ENCODE measurements at regions not wholly inside any gene's neighbourhood (a gene's known extent, or its start where the extent isn't known, plus 50 kb on each side); places are given as distances from the start of the nearest gene placed in this dataset.

DNA sequence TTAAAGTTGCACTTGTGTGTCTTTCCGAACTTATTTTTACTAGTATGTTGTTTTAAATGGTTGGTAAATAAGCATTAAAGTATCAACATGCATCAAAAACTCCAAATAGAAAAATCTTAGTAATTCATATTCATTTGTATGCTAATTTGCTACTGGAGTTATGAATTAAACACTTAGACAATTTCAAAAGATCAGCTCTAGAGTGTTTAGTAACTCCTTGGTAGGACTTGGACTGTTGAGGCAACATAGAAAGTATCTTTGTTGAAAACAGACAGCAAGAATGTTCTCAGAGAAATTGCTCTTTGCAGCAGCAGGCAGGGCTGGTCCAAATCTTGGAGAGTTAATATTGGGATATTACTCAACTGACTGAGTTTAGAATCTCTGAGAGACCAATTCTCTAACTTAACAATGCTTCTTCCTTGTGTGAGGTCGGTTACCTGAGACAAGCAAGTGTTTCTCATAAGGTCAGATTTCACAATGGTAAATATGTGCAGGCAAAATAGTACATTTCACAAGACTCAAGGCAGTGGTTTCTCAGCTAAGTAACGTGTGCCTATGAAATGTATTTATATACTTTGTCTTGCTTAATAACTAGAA is 147.8 kb upstream of the IL12A start:
- DNase-seq (ENCODE audit: low read depth in 2 of 2): peak in 1 of 2 donors; percentile 69
- H2AFZ ChIP-seq (ENCODE audit: low read length): no peak overlapping the region
- H3K4me1 ChIP-seq (ENCODE audit: control insufficient read depth, extremely low read depth, insufficient read depth, low read length): peaks cover 6% of the 10 kb centered on the region
- no peaks in the 10 kb centered on the region for H3K36me3 ChIP-seq (ENCODE audit: control insufficient read depth, insufficient read depth, low read length)
- H4K20me1 ChIP-seq (ENCODE audit: control insufficient read depth, extremely low read depth, insufficient read depth, low read length): no peaks in the 10 kb centered on the region
- TF ChIP-seq, protein P1, sequence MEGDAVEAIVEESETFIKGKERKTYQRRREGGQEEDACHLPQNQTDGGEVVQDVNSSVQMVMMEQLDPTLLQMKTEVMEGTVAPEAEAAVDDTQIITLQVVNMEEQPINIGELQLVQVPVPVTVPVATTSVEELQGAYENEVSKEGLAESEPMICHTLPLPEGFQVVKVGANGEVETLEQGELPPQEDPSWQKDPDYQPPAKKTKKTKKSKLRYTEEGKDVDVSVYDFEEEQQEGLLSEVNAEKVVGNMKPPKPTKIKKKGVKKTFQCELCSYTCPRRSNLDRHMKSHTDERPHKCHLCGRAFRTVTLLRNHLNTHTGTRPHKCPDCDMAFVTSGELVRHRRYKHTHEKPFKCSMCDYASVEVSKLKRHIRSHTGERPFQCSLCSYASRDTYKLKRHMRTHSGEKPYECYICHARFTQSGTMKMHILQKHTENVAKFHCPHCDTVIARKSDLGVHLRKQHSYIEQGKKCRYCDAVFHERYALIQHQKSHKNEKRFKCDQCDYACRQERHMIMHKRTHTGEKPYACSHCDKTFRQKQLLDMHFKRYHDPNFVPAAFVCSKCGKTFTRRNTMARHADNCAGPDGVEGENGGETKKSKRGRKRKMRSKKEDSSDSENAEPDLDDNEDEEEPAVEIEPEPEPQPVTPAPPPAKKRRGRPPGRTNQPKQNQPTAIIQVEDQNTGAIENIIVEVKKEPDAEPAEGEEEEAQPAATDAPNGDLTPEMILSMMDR (conservative IDR thresholded peaks at IDR 0.05 in 1 of 2, IDR thresholded peaks at IDR 0.05 in 1 of 2; ENCODE audit: low read depth in 1 of 2, low read length in 2 of 2): no peak
- TF ChIP-seq EZH2 (IDR thresholded peaks at IDR 0.05; ENCODE audit: low read length, missing control alignments): no peak
- peak overlapping the region in 2 of 4 experiments; percentile 34 to 66 for H3K4me3 ChIP-seq (replicated peaks in 1 of 4; ENCODE audit: control extremely low read depth in 1 of 4, insufficient read depth in 1 of 4, low read depth in 3 of 4, low read length in 4 of 4)
- H3K79me2 ChIP-seq (ENCODE audit: control insufficient read depth, insufficient read depth, low read length): peaks cover 33% of the 10 kb centered on the region
- H3K27ac ChIP-seq (ENCODE audit: insufficient read depth, low read length): no peak overlapping the region
- no peak overlapping the region for H3K4me2 ChIP-seq (ENCODE audit: extremely low read depth, insufficient read depth, low read length)
- no peaks in the 10 kb centered on the region for H3K27me3 ChIP-seq (ENCODE audit: control insufficient read depth, insufficient read depth, low read length)
- H3K9me3 ChIP-seq (ENCODE audit: control insufficient read depth, insufficient read depth, low read depth, low read length): no peaks in the 10 kb centered on the region
- H3K9ac ChIP-seq (ENCODE audit: insufficient read depth, low read length): no peak overlapping the region

DNA sequence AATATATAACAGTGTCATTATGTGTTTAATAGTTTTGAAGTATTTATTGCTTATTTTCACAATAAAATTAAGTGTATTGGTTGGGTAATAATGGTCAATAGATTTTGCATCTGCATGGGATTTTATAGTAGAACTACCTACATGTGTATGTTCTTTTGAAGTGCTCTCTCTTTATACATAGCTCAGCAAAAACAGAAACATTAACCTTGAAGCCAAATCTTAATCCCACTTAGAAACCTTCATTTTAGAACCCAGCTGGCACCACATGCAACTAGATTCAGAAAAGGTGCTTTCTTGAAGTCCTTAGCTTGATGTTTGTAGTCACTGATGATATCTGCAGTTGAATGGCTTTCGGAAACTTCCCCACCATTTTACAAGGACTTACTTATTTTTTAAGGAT is 146.9 kb upstream of the IL12A start:
- H3K27me3 ChIP-seq (ENCODE audit: control insufficient read depth, insufficient read depth, low read length): no peaks in the 10 kb centered on the region
- H3K9ac ChIP-seq (ENCODE audit: insufficient read depth, low read length): no peak overlapping the region
- H3K4me1 ChIP-seq (ENCODE audit: control insufficient read depth, extremely low read depth, insufficient read depth, low read length): peaks cover 6% of the 10 kb centered on the region
- H3K4me3 ChIP-seq (replicated peaks in 1 of 4; ENCODE audit: control extremely low read depth in 1 of 4, insufficient read depth in 1 of 4, low read depth in 3 of 4, low read length in 4 of 4): peak overlapping the region in 1 of 4 experiments; percentile 66
- no peaks in the 10 kb centered on the region for H3K9me3 ChIP-seq (ENCODE audit: control insufficient read depth, insufficient read depth, low read depth, low read length)
- H3K79me2 ChIP-seq (ENCODE audit: control insufficient read depth, insufficient read depth, low read length): peaks cover 38% of the 10 kb centered on the region
- TF ChIP-seq, protein P1 (conservative IDR thresholded peaks at IDR 0.05 in 1 of 2, IDR thresholded peaks at IDR 0.05 in 1 of 2; ENCODE audit: low read depth in 1 of 2, low read length in 2 of 2): no peak
- no peak for TF ChIP-seq EZH2 (IDR thresholded peaks at IDR 0.05; ENCODE audit: low read length, missing control alignments)
- no peaks in the 10 kb centered on the region for H4K20me1 ChIP-seq (ENCODE audit: control insufficient read depth, extremely low read depth, insufficient read depth, low read length)
- no peak overlapping the region for H3K4me2 ChIP-seq (ENCODE audit: extremely low read depth, insufficient read depth, low read length)
- no peak overlapping the region for H2AFZ ChIP-seq (ENCODE audit: low read length)
- H3K36me3 ChIP-seq (ENCODE audit: control insufficient read depth, insufficient read depth, low read length): no peaks in the 10 kb centered on the region
- no peak overlapping the region for H3K27ac ChIP-seq (ENCODE audit: insufficient read depth, low read length)
- no peak for DNase-seq (ENCODE audit: low read depth in 2 of 2)

DNA sequence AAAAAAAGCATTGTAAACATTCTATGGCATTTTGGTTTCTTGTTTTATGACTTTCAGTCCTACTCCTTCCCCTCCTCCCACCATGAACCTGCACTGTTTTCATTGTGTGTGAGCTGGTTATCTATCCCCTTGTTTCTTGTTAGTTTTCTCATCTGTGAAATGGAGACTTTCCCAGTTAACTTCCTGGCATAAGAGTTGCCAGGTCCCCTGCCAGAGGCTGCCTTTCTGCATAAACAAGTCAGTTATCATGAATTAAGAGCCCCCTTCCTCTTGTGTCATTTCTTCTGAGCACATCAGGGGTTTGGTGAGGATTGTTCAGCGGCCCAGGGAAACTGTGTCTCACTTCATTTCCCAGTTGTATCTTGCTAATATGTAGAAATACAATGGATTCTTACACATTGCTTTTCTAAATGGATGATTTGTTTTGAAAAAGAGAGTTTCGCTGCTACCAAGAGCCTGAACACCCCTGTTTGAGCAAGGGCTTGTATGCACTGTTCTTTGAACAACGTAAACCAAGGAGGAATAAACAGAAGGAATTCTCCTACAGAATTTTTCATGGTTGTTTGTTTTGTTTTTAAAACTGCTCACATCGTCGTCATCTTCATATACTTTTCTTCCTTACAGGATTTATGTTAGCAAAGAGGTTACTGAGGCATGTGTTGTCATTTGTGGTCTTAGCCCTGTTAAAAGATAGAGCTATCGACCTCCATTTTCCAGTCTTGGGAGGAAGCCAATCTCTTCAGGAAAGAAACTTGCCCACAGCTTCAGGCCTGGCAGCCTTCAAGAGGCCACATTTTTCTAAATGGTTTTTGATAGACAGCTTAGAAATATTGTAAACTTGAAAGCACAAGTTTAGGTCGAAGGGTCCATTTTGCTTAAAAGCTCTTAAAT is 144.6 kb upstream of the IL12A start:
- Histone ChIP-seq H2AFZ (ENCODE audit: low read length) (no peak overlapping the region), H3K4me2 (ENCODE audit: extremely low read depth, insufficient read depth, low read length) (no peak overlapping the region), H3K9ac (ENCODE audit: insufficient read depth, low read length) (no peak overlapping the region), H3K4me1 (ENCODE audit: control insufficient read depth, extremely low read depth, insufficient read depth, low read length) (peaks cover 4% of the 10 kb centered on the region), H3K27ac (ENCODE audit: insufficient read depth, low read length) (no peak overlapping the region), H4K20me1 (ENCODE audit: control insufficient read depth, extremely low read depth, insufficient read depth, low read length) (no peaks in the 10 kb centered on the region), H3K4me3 (replicated peaks in 1 of 4; ENCODE audit: control extremely low read depth in 1 of 4, insufficient read depth in 1 of 4, low read depth in 3 of 4, low read length in 4 of 4) (no peak overlapping the region), H3K79me2 (ENCODE audit: control insufficient read depth, insufficient read depth, low read length) (peaks cover 50% of the 10 kb centered on the region), H3K27me3 (ENCODE audit: control insufficient read depth, insufficient read depth, low read length) (no peaks in the 10 kb centered on the region), H3K36me3 (ENCODE audit: control insufficient read depth, insufficient read depth, low read length) (no peaks in the 10 kb centered on the region), H3K9me3 (ENCODE audit: control insufficient read depth, insufficient read depth, low read depth, low read length) (no peaks in the 10 kb centered on the region)
- peak; percentile 41 to 77 for DNase-seq (ENCODE audit: low read depth in 2 of 2)
- no peak for TF ChIP-seq EZH2 (IDR thresholded peaks at IDR 0.05; ENCODE audit: low read length, missing control alignments)
- TF ChIP-seq, protein P1 (conservative IDR thresholded peaks at IDR 0.05 in 1 of 2, IDR thresholded peaks at IDR 0.05 in 1 of 2; ENCODE audit: low read depth in 1 of 2, low read length in 2 of 2): no peak
